ENCODE measurements at regions not wholly inside any gene's neighbourhood (a gene's known extent, or its start where the extent isn't known, plus 50 kb on each side); places are given as distances from the start of the nearest gene placed in this dataset.

DNA sequence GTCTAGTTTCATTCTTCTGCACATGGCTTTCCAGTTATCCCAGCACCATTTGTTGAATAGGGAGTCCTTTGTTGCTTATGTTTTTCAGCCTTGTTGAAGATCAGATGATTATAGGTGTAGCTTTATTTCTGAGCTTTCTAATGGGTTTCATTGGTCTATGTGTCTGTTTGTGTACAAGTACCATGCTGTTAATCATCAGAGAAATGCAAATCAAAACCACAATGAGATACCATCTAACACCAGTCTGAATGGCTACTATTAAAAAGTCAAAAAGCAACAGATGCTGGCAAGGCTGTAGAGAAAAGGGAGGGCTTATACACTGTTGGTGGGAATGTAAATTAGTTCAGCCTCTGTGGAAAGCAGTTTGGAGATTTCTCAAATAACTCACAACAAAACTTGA lies 321.5 kb upstream of the PTBP2 start:
- H3K9me3 ChIP-seq: no peaks in the 10 kb centered on the region
- TF ChIP-seq, protein P1, sequence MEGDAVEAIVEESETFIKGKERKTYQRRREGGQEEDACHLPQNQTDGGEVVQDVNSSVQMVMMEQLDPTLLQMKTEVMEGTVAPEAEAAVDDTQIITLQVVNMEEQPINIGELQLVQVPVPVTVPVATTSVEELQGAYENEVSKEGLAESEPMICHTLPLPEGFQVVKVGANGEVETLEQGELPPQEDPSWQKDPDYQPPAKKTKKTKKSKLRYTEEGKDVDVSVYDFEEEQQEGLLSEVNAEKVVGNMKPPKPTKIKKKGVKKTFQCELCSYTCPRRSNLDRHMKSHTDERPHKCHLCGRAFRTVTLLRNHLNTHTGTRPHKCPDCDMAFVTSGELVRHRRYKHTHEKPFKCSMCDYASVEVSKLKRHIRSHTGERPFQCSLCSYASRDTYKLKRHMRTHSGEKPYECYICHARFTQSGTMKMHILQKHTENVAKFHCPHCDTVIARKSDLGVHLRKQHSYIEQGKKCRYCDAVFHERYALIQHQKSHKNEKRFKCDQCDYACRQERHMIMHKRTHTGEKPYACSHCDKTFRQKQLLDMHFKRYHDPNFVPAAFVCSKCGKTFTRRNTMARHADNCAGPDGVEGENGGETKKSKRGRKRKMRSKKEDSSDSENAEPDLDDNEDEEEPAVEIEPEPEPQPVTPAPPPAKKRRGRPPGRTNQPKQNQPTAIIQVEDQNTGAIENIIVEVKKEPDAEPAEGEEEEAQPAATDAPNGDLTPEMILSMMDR (IDR thresholded peaks at IDR 0.05): no peak
- no peak overlapping the region for H3K4me3 ChIP-seq
- no peak overlapping the region for H3K27ac ChIP-seq
- H3K36me3 ChIP-seq: no peaks in the 10 kb centered on the region
- H3K27me3 ChIP-seq: no peaks in the 10 kb centered on the region
- intact Hi-C loops (cut with DNase I): no loop called here
- no peaks in the 10 kb centered on the region for H3K4me1 ChIP-seq
- DNase-seq (ENCODE audit: low spot score in 2 of 2): no peak

DNA sequence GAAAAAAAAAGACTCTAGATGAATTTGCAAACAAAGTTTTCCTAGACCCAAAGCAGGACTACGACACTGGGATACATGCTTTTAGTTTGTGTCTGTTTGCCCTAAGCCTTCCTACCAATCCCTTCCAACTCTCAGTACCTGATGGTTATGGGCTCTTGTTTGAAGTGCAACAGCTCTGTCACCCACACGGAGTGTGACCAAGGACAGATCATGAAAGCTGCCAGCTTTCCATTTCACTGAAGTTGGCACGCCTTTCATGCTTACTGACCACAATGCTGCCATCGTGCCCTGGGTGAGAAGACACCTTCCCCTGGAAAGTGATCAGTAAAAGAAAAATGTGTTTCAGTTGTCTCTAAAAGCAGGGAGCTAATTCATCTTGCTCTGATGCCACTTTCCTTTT lies 312.5 kb upstream of the PTBP2 start:
- Histone ChIP-seq H3K4me1 (no peaks in the 10 kb centered on the region), H3K36me3 (no peaks in the 10 kb centered on the region), H3K4me3 (no peak overlapping the region), H3K27ac (no peak overlapping the region), H3K9me3 (no peaks in the 10 kb centered on the region), H3K27me3 (no peaks in the 10 kb centered on the region)
- no peak for DNase-seq (ENCODE audit: low spot score in 2 of 2)
- intact Hi-C loops (cut with DNase I): no loop called here
- TF ChIP-seq, protein P1 (IDR thresholded peaks at IDR 0.05): no peak

DNA sequence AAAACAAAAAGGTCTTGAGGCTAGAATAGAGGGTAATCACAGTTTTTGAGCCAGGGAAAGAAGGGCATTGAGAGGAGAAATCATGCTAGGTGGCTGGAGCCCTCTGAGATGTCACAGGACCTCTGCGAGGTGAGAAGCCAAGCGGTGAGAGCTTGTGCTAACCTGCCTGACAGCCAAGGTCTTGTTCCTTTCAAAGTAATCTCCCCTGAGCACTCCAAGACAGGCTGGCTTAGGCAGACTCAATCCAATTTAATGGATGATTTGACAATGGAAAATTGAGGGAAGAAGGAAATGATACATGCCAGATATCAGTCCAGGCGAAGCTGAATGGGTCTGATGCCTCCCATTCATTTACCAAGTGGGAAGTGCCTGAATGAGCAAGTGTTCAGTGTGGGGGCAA lies 311.9 kb upstream of the PTBP2 start:
- Histone ChIP-seq H3K27ac (no peak overlapping the region), H3K4me3 (no peak overlapping the region), H3K4me1 (no peaks in the 10 kb centered on the region), H3K27me3 (no peaks in the 10 kb centered on the region), H3K9me3 (no peaks in the 10 kb centered on the region), H3K36me3 (no peaks in the 10 kb centered on the region)
- TF ChIP-seq, protein P1 (IDR thresholded peaks at IDR 0.05): no peak
- intact Hi-C loops (cut with DNase I): loop anchor here (10.0 kb wide), 1 partner anchor 125 kb away; no protein-coding TSS in a partner anchor
- no peak for DNase-seq (ENCODE audit: low spot score in 2 of 2)

- no peaks in the 10 kb centered on the region for H3K36me3 ChIP-seq
- no peaks in the 10 kb centered on the region for H3K9me3 ChIP-seq
- H3K4me3 ChIP-seq: no peak overlapping the region
- no peaks in the 10 kb centered on the region for H3K27me3 ChIP-seq
- H3K4me1 ChIP-seq: no peaks in the 10 kb centered on the region
- intact Hi-C loops (cut with DNase I): loop anchor here (10.0 kb wide), 1 partner anchor 124 kb away; no protein-coding TSS in a partner anchor
- DNase-seq (ENCODE audit: low spot score in 2 of 2): no peak
- TF ChIP-seq, protein P1 (IDR thresholded peaks at IDR 0.05): no peak
- no peak overlapping the region for H3K27ac ChIP-seq
These were observed 310.6 kb upstream of the PTBP2 start for GRCh38 chr1:96411006-96411405.

- intact Hi-C loops (cut with DNase I): loop anchor here (10.0 kb wide), 1 partner anchor 120 kb away; no protein-coding TSS in a partner anchor
- Histone ChIP-seq H3K9me3 (no peaks in the 10 kb centered on the region), H3K4me1 (peaks cover 0 to 5% of the 10 kb centered on the region in 2 donors), H3K4me3 (no peak overlapping the region), H3K27me3 (no peaks in the 10 kb centered on the region), H3K27ac (no peak overlapping the region), H3K36me3 (no peaks in the 10 kb centered on the region)
- TF ChIP-seq, protein P1 (IDR thresholded peaks at IDR 0.05): no peak
- DNase-seq (ENCODE audit: low spot score in 2 of 2): no peak
These were observed 307.0 kb upstream of the PTBP2 start for GRCh38 chr1:96414598-96414997.

- TF ChIP-seq, protein P1 (IDR thresholded peaks at IDR 0.05): no peak
- no peaks in the 10 kb centered on the region for H3K27me3 ChIP-seq
- DNase-seq (ENCODE audit: low spot score in 2 of 2): peak in 1 of 2 donors; percentile 87
- intact Hi-C loops (cut with DNase I): loop anchor here (5.0 to 10.0 kb wide), 2 partner anchors 119 to 146 kb away; no protein-coding TSS in a partner anchor
- no peak overlapping the region for H3K4me3 ChIP-seq
- no peaks in the 10 kb centered on the region for H3K9me3 ChIP-seq
- H3K4me1 ChIP-seq: peaks cover 0 to 5% of the 10 kb centered on the region in 2 donors
- H3K27ac ChIP-seq: peak overlapping the region; percentile 47 to 57
- H3K36me3 ChIP-seq: no peaks in the 10 kb centered on the region
These were observed 305.4 kb upstream of the PTBP2 start for GRCh38 chr1:96416111-96416595.
